ENCODE measurements at regions not wholly inside any gene's neighbourhood (a gene's known extent, or its start where the extent isn't known, plus 50 kb on each side); places are given as distances from the start of the nearest gene placed in this dataset.
A peak's percentile ranks its signal among the peaks of the same experiment; 100 is the strongest.
"Not testable (repeated sequence)": the region's sequence is repeated elsewhere in the genome, so short reads cannot be mapped to it uniquely, and the experiment has no call there.

- no peaks in the 10 kb centered on the region for H3K36me3 Mint-ChIP-seq (ENCODE audit: low read depth)
- H3K27me3 Mint-ChIP-seq (ENCODE audit: low read depth, poor library complexity): no peaks in the 10 kb centered on the region
- no peaks in the 10 kb centered on the region for H3K4me1 Mint-ChIP-seq
- no peak overlapping the region for H3K27ac Mint-ChIP-seq
- no peak for TF ChIP-seq CTCF (IDR thresholded peaks at IDR 0.05)
- no peaks in the 10 kb centered on the region for H3K9me3 Mint-ChIP-seq
- no peak for DNase-seq
- no peak overlapping the region for H3K4me3 Mint-ChIP-seq
Measured at GRCh38 chr20:26135325-26136110, 438.9 kb upstream of the ZNF337 start.

GRCh38 chr20:26134606-26135005 is 438.0 kb upstream of the ZNF337 start:
- no peaks in the 10 kb centered on the region for H3K9me3 Mint-ChIP-seq
- no peak for DNase-seq
- no peaks in the 10 kb centered on the region for H3K4me1 Mint-ChIP-seq
- H3K27me3 Mint-ChIP-seq (ENCODE audit: low read depth, poor library complexity): no peaks in the 10 kb centered on the region
- H3K36me3 Mint-ChIP-seq (ENCODE audit: low read depth): no peaks in the 10 kb centered on the region
- TF ChIP-seq CTCF (IDR thresholded peaks at IDR 0.05): no peak
- H3K27ac Mint-ChIP-seq: no peak overlapping the region
- no peak overlapping the region for H3K4me3 Mint-ChIP-seq

GRCh38 chr20:26133794-26134193 is 437.1 kb upstream of the ZNF337 start:
- not testable (repeated sequence) for H3K27ac Mint-ChIP-seq; DNase-seq; H3K4me3 Mint-ChIP-seq; H3K9me3 Mint-ChIP-seq; H3K4me1 Mint-ChIP-seq; H3K27me3 Mint-ChIP-seq (ENCODE audit: low read depth, poor library complexity); H3K36me3 Mint-ChIP-seq (ENCODE audit: low read depth)

- H3K9me3 Mint-ChIP-seq; H3K27ac Mint-ChIP-seq; H3K4me1 Mint-ChIP-seq; H3K4me3 Mint-ChIP-seq; H3K36me3 Mint-ChIP-seq (ENCODE audit: low read depth); H3K27me3 Mint-ChIP-seq (ENCODE audit: low read depth, poor library complexity); DNase-seq: not testable (repeated sequence)
Measured at GRCh38 chr20:26120920-26121319, 424.3 kb upstream of the ZNF337 start.

GRCh38 chr20:26094498-26094897 is 397.8 kb upstream of the ZNF337 start:
- DNase-seq; H3K4me3 Mint-ChIP-seq; H3K27ac Mint-ChIP-seq; H3K36me3 Mint-ChIP-seq (ENCODE audit: low read depth); H3K9me3 Mint-ChIP-seq; H3K4me1 Mint-ChIP-seq; H3K27me3 Mint-ChIP-seq (ENCODE audit: low read depth, poor library complexity): not testable (repeated sequence)

- not testable (repeated sequence) for H3K27ac Mint-ChIP-seq; H3K36me3 Mint-ChIP-seq (ENCODE audit: low read depth); H3K4me1 Mint-ChIP-seq
Measured at GRCh38 chr20:26091921-26092320, 395.3 kb upstream of the ZNF337 start.

GRCh38 chr20:26086195-26086594 is 389.5 kb upstream of the ZNF337 start:
- H3K4me3 Mint-ChIP-seq; H3K36me3 Mint-ChIP-seq (ENCODE audit: low read depth); DNase-seq; H3K4me1 Mint-ChIP-seq; H3K9me3 Mint-ChIP-seq; H3K27me3 Mint-ChIP-seq (ENCODE audit: low read depth, poor library complexity); H3K27ac Mint-ChIP-seq: not testable (repeated sequence)

More at GRCh38 chr20:26091921-26092320, 395.3 kb upstream of the ZNF337 start:
- not testable (repeated sequence) for DNase-seq; H3K27me3 Mint-ChIP-seq (ENCODE audit: low read depth, poor library complexity); H3K4me3 Mint-ChIP-seq; H3K9me3 Mint-ChIP-seq

GRCh38 chr20:26073972-26074371 is 377.3 kb upstream of the ZNF337 start:
- H3K4me1 Mint-ChIP-seq; H3K27me3 Mint-ChIP-seq (ENCODE audit: low read depth, poor library complexity); H3K9me3 Mint-ChIP-seq; H3K4me3 Mint-ChIP-seq; H3K36me3 Mint-ChIP-seq (ENCODE audit: low read depth); DNase-seq; H3K27ac Mint-ChIP-seq: not testable (repeated sequence)

GRCh38 chr20:26059324-26059723 is 362.7 kb upstream of the ZNF337 start:
- not testable (repeated sequence) for H3K27ac Mint-ChIP-seq; DNase-seq; H3K4me1 Mint-ChIP-seq; H3K36me3 Mint-ChIP-seq (ENCODE audit: low read depth); H3K27me3 Mint-ChIP-seq (ENCODE audit: low read depth, poor library complexity); H3K4me3 Mint-ChIP-seq; H3K9me3 Mint-ChIP-seq

GRCh38 chr20:26058446-26058845 is 361.8 kb upstream of the ZNF337 start:
- DNase-seq; H3K9me3 Mint-ChIP-seq; H3K27me3 Mint-ChIP-seq (ENCODE audit: low read depth, poor library complexity); H3K27ac Mint-ChIP-seq; H3K4me1 Mint-ChIP-seq; H3K36me3 Mint-ChIP-seq (ENCODE audit: low read depth); H3K4me3 Mint-ChIP-seq: not testable (repeated sequence)

- not testable (repeated sequence) for H3K36me3 Mint-ChIP-seq (ENCODE audit: low read depth); H3K9me3 Mint-ChIP-seq; H3K27me3 Mint-ChIP-seq (ENCODE audit: low read depth, poor library complexity); H3K4me3 Mint-ChIP-seq; H3K4me1 Mint-ChIP-seq; H3K27ac Mint-ChIP-seq; DNase-seq
Measured at GRCh38 chr20:26057135-26057752, 360.6 kb upstream of the ZNF337 start.

GRCh38 chr20:26025792-26026191 is 329.1 kb upstream of the ZNF337 start:
- H3K4me1 Mint-ChIP-seq; H3K27me3 Mint-ChIP-seq (ENCODE audit: low read depth, poor library complexity); H3K36me3 Mint-ChIP-seq (ENCODE audit: low read depth); DNase-seq; H3K4me3 Mint-ChIP-seq; H3K27ac Mint-ChIP-seq; H3K9me3 Mint-ChIP-seq: not testable (repeated sequence)

- not testable (repeated sequence) for H3K27ac Mint-ChIP-seq
Measured at GRCh38 chr20:26010942-26011276, 314.3 kb upstream of the ZNF337 start.

More at GRCh38 chr20:26010942-26011276, 314.3 kb upstream of the ZNF337 start:
- H3K4me1 Mint-ChIP-seq; H3K36me3 Mint-ChIP-seq (ENCODE audit: low read depth); DNase-seq; H3K27me3 Mint-ChIP-seq (ENCODE audit: low read depth, poor library complexity); H3K9me3 Mint-ChIP-seq: not testable (repeated sequence)
- peak overlapping the region; percentile 95 for H3K4me3 Mint-ChIP-seq

Data from nephron progenitor cell (in vitro differentiated cells).